SHP77 (cell line): ENCODE measurements at regions not wholly inside any gene's neighbourhood (a gene's known extent, or its start where the extent isn't known, plus 50 kb on each side); places are given as distances from the start of the nearest gene placed in this dataset.

ENCODE experiments used
- DNase-seq, 2 experiments: peaks; one replicate each; lab custom pipeline; 2025; lab: John Stamatoyannopoulos, UW

- DNase-seq = no peak
These were observed 71.0 kb upstream of the SYNPR start for GRCh38 chr3:63207066-63207590.

GRCh38 chr3:63228087-63228486, 50.0 kb upstream of the SYNPR start:
- DNase-seq = no peak
